SK-N-SH treated with all-trans-retinoic acid at 6 μM for 48 hours (cell line): ENCODE measurements at regions not wholly inside any gene's neighbourhood (a gene's known extent, or its start where the extent isn't known, plus 50 kb on each side); places are given as distances from the start of the nearest gene placed in this dataset.

Experiments
- BACH2 ChIP-seq: fragments of 250-450 bp; sonication (Bioruptor Pico); IDR thresholded peaks from 2 replicates; pipeline ENCODE4 v1.9.0; 2021; ENCODE audit warnings: mild to moderate bottlenecking, borderline replicate concordance
- OSR1 ChIP-seq: fragments of 250-450 bp; sonication (Bioruptor Pico); IDR thresholded peaks from 2 replicates; pipeline ENCODE4 v1.8.0; 2022; ENCODE audit warnings: moderate library complexity, mild to moderate bottlenecking, inconsistent platforms
- TCF4 ChIP-seq: fragments of 250-450 bp; sonication (Bioruptor Pico); IDR thresholded peaks from 2 replicates; pipeline ENCODE4 v1.8.0; 2021; ENCODE audit warnings: mild to moderate bottlenecking, moderate library complexity, borderline replicate concordance
- ZFP30 ChIP-seq: fragments of 450-650 bp; formaldehyde crosslinking; IDR thresholded peaks from 2 replicates; pipeline ENCODE4 v1.5.0; 2022; ENCODE audit warnings: mild to moderate bottlenecking, moderate library complexity
- TF ChIP-seq, protein P1 (sequence below): fragments of 250-450 bp; sonication (Bioruptor Pico); IDR thresholded peaks from 2 replicates; pipeline ENCODE4 v1.5.0; 2020; ENCODE audit warnings: mild to moderate bottlenecking, moderate library complexity
- TF ChIP-seq, protein P2 (sequence below): fragments of 250-450 bp; sonication (Bioruptor Pico); IDR thresholded peaks from 2 replicates; pipeline ENCODE4 v1.5.1; 2020; ENCODE audit warnings: low read depth, mild to moderate bottlenecking, moderate library complexity
- TF ChIP-seq, protein P3 (sequence below): fragments of 250-450 bp; sonication (Bioruptor Pico); IDR thresholded peaks from 2 replicates; pipeline ENCODE4 v1.8.0; 2020; ENCODE audit warnings: mild to moderate bottlenecking, moderate library complexity, borderline replicate concordance

DNA sequence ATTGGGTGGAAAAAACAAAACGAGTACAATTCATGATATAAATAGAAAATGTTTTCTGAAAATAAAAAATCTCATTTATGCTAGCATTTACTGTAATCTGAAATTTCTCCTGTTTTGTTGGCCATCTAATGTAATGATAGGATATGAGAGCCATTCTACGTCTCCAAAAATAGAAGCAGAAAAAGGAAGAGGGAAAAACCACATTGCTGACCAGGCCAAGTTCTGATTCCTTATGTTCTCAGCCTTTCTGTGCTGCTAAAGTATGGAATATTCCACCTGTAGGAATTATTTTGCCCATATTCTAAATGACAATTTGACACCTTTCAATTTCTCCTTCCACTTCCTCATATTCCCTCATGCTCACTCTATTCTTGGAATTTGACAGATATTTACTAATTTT, 110.2 kb downstream of the TBXT start:
- no peak for TF ChIP-seq OSR1 (CRISPR knock-in tag)
- TF ChIP-seq, protein P1, sequence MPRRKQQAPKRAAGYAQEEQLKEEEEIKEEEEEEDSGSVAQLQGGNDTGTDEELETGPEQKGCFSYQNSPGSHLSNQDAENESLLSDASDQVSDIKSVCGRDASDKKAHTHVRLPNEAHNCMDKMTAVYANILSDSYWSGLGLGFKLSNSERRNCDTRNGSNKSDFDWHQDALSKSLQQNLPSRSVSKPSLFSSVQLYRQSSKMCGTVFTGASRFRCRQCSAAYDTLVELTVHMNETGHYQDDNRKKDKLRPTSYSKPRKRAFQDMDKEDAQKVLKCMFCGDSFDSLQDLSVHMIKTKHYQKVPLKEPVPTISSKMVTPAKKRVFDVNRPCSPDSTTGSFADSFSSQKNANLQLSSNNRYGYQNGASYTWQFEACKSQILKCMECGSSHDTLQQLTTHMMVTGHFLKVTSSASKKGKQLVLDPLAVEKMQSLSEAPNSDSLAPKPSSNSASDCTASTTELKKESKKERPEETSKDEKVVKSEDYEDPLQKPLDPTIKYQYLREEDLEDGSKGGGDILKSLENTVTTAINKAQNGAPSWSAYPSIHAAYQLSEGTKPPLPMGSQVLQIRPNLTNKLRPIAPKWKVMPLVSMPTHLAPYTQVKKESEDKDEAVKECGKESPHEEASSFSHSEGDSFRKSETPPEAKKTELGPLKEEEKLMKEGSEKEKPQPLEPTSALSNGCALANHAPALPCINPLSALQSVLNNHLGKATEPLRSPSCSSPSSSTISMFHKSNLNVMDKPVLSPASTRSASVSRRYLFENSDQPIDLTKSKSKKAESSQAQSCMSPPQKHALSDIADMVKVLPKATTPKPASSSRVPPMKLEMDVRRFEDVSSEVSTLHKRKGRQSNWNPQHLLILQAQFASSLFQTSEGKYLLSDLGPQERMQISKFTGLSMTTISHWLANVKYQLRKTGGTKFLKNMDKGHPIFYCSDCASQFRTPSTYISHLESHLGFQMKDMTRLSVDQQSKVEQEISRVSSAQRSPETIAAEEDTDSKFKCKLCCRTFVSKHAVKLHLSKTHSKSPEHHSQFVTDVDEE (CRISPR knock-in tag), result no peak
- TF ChIP-seq, protein P2, sequence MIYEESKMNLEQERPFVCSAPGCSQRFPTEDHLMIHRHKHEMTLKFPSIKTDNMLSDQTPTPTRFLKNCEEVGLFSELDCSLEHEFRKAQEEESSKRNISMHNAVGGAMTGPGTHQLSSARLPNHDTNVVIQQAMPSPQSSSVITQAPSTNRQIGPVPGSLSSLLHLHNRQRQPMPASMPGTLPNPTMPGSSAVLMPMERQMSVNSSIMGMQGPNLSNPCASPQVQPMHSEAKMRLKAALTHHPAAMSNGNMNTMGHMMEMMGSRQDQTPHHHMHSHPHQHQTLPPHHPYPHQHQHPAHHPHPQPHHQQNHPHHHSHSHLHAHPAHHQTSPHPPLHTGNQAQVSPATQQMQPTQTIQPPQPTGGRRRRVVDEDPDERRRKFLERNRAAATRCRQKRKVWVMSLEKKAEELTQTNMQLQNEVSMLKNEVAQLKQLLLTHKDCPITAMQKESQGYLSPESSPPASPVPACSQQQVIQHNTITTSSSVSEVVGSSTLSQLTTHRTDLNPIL (CRISPR knock-in tag), result no peak
- no peak for TF ChIP-seq BACH2 (CRISPR knock-in tag)
- no peak for TF ChIP-seq ZFP30 (CRISPR knock-in tag)
- TF ChIP-seq, protein P3, sequence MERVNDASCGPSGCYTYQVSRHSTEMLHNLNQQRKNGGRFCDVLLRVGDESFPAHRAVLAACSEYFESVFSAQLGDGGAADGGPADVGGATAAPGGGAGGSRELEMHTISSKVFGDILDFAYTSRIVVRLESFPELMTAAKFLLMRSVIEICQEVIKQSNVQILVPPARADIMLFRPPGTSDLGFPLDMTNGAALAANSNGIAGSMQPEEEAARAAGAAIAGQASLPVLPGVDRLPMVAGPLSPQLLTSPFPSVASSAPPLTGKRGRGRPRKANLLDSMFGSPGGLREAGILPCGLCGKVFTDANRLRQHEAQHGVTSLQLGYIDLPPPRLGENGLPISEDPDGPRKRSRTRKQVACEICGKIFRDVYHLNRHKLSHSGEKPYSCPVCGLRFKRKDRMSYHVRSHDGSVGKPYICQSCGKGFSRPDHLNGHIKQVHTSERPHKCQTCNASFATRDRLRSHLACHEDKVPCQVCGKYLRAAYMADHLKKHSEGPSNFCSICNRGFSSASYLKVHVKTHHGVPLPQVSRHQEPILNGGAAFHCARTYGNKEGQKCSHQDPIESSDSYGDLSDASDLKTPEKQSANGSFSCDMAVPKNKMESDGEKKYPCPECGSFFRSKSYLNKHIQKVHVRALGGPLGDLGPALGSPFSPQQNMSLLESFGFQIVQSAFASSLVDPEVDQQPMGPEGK (CRISPR knock-in tag), result no peak
- no peak for TF ChIP-seq TCF4 (CRISPR knock-in tag)
